HG03439 (cell line): ENCODE measurements at regions not wholly inside any gene's neighbourhood (a gene's known extent, or its start where the extent isn't known, plus 50 kb on each side); places are given as distances from the start of the nearest gene placed in this dataset.
"Not testable (repeated sequence)": the region's sequence is repeated elsewhere in the genome, so short reads cannot be mapped to it uniquely, and the experiment has no call there.

Source experiments
- ATAC-seq: cut with Tn5 transposase; IDR thresholded peaks from one replicate; pipeline ENCODE4 v1.9.1; 2021; ENCODE audit warnings: mild to moderate bottlenecking, moderate library complexity; ENCODE audit not compliant: unreplicated experiment

GRCh38 chr7:138214926-138215325 lies 138.7 kb downstream of the AKR1D1 start:
- no peak for ATAC-seq

- not testable (repeated sequence) for ATAC-seq
Measured at GRCh38 chr7:138220321-138220720, 144.1 kb downstream of the AKR1D1 start.

- not testable (repeated sequence) for ATAC-seq
Measured at GRCh38 chr7:138221388-138221787, 145.1 kb downstream of the AKR1D1 start.

GRCh38 chr7:138223402-138223879 lies 147.2 kb downstream of the AKR1D1 start:
- no peak for ATAC-seq

GRCh38 chr7:138226001-138226476 lies 149.8 kb downstream of the AKR1D1 start:
- no peak for ATAC-seq

- ATAC-seq, result no peak
Measured at GRCh38 chr7:138226745-138227279, 150.6 kb downstream of the AKR1D1 start.

GRCh38 chr7:138228119-138228518 lies 151.9 kb downstream of the AKR1D1 start:
- ATAC-seq, result no peak

GRCh38 chr7:138228769-138229168 lies 152.5 kb downstream of the AKR1D1 start:
- ATAC-seq, result no peak

GRCh38 chr7:138233189-138233588 lies 156.9 kb downstream of the AKR1D1 start:
- no peak for ATAC-seq

- ATAC-seq, result no peak
Measured at GRCh38 chr7:138235207-138235606, 158.9 kb downstream of the AKR1D1 start.

- ATAC-seq, result no peak
Measured at GRCh38 chr7:138237995-138238394, 161.7 kb downstream of the AKR1D1 start.

- ATAC-seq, result no peak
Measured at GRCh38 chr7:138238734-138239659, 162.7 kb downstream of the AKR1D1 start.

- no peak for ATAC-seq
Measured at GRCh38 chr7:138243430-138243829, 167.2 kb downstream of the AKR1D1 start.

- ATAC-seq, result no peak
Measured at GRCh38 chr7:138243836-138244235, 167.6 kb downstream of the AKR1D1 start.

- no peak for ATAC-seq
Measured at GRCh38 chr7:138244606-138245005, 168.3 kb downstream of the AKR1D1 start.

- no peak for ATAC-seq
Measured at GRCh38 chr7:138245216-138245615, 169.0 kb downstream of the AKR1D1 start.

- ATAC-seq, result no peak
Measured at GRCh38 chr7:138245682-138246081, 169.4 kb downstream of the AKR1D1 start.

GRCh38 chr7:138246428-138246827 lies 170.2 kb downstream of the AKR1D1 start:
- no peak for ATAC-seq

GRCh38 chr7:138247081-138247480 lies 170.8 kb downstream of the AKR1D1 start:
- no peak for ATAC-seq

GRCh38 chr7:138247568-138248333 lies 171.5 kb downstream of the AKR1D1 start:
- ATAC-seq, result no peak

- no peak for ATAC-seq
Measured at GRCh38 chr7:138248609-138249008, 172.3 kb downstream of the AKR1D1 start.
